ENCODE measurements at regions not wholly inside any gene's neighbourhood (a gene's known extent, or its start where the extent isn't known, plus 50 kb on each side); places are given as distances from the start of the nearest gene placed in this dataset.

GRCh38 chr2:234676783-234677450, 180.0 kb upstream of the ARL4C start:
- TF ChIP-seq NFE2L2 (conservative IDR thresholded peaks at IDR 0.05; ENCODE audit: low read length) (no peak), CTCF (IDR thresholded peaks at IDR 0.05) (no peak), EP300 (IDR thresholded peaks at IDR 0.05) (no peak), REST (IDR thresholded peaks at IDR 0.05) (no peak), MAZ (IDR thresholded peaks at IDR 0.05; ENCODE audit: borderline replicate concordance, low read depth, low read length) (no peak), RAD21 (conservative IDR thresholded peaks at IDR 0.05 in 1 of 2, IDR thresholded peaks at IDR 0.05 in 1 of 2) (no peak), GATA3 (IDR thresholded peaks at IDR 0.05; ENCODE audit: borderline replicate concordance) (no peak), POLR2A (IDR thresholded peaks at IDR 0.05; ENCODE audit: low read length) (no peak), TP53 (CRISPR knock-in tag; IDR thresholded peaks at IDR 0.05) (no peak), RFX5 (IDR thresholded peaks at IDR 0.05) (no peak), ZC3H11A (IDR thresholded peaks at IDR 0.05) (no peak)
